ENCODE measurements at regions not wholly inside any gene's neighbourhood (a gene's known extent, or its start where the extent isn't known, plus 50 kb on each side); places are given as distances from the start of the nearest gene placed in this dataset.

- H3K27me3 Mint-ChIP-seq = no peaks in the 10 kb centered on the region
Observed at GRCh38 chr18:44423814-44424644, 256.7 kb upstream of the SETBP1 start.

GRCh38 chr18:44424645-44425035, 256.0 kb upstream of the SETBP1 start:
- H3K27me3 Mint-ChIP-seq = no peaks in the 10 kb centered on the region
- H3K9me3 Mint-ChIP-seq = peaks cover 4% of the 10 kb centered on the region
- no peak overlapping the region for H3K27ac Mint-ChIP-seq

More at GRCh38 chr18:44423814-44424644, 256.7 kb upstream of the SETBP1 start:
- Mint-ChIP-seq H3K4me1 (no peaks in the 10 kb centered on the region), H3K9me3 (peaks cover 4% of the 10 kb centered on the region), H3K27ac (no peak overlapping the region), H3K4me3 (no peak overlapping the region), H3K36me3 (no peaks in the 10 kb centered on the region)

GRCh38 chr18:44425161-44425560, 255.5 kb upstream of the SETBP1 start:
- Mint-ChIP-seq H3K4me1 (no peaks in the 10 kb centered on the region), H3K27me3 (no peaks in the 10 kb centered on the region), H3K4me3 (no peak overlapping the region)

More at GRCh38 chr18:44424645-44425035, 256.0 kb upstream of the SETBP1 start:
- Mint-ChIP-seq H3K4me1 (no peaks in the 10 kb centered on the region), H3K36me3 (no peaks in the 10 kb centered on the region), H3K4me3 (no peak overlapping the region)

GRCh38 chr18:44437603-44438002, 243.1 kb upstream of the SETBP1 start:
- Mint-ChIP-seq H3K4me3 (no peak overlapping the region), H3K4me1 (no peaks in the 10 kb centered on the region), H3K36me3 (no peaks in the 10 kb centered on the region), H3K27ac (no peak overlapping the region), H3K27me3 (no peaks in the 10 kb centered on the region), H3K9me3 (peaks cover 12% of the 10 kb centered on the region)

More at GRCh38 chr18:44425161-44425560, 255.5 kb upstream of the SETBP1 start:
- Mint-ChIP-seq H3K27ac (no peak overlapping the region), H3K9me3 (peaks cover 4% of the 10 kb centered on the region), H3K36me3 (no peaks in the 10 kb centered on the region)

GRCh38 chr18:44450226-44450625, 230.5 kb upstream of the SETBP1 start:
- Mint-ChIP-seq H3K27me3 (no peaks in the 10 kb centered on the region), H3K4me1 (no peaks in the 10 kb centered on the region)

GRCh38 chr18:44452346-44452745, 228.3 kb upstream of the SETBP1 start:
- Mint-ChIP-seq H3K4me3 (no peak overlapping the region), H3K27ac (no peak overlapping the region), H3K4me1 (no peaks in the 10 kb centered on the region), H3K27me3 (no peaks in the 10 kb centered on the region), H3K36me3 (no peaks in the 10 kb centered on the region), H3K9me3 (no peaks in the 10 kb centered on the region)

More at GRCh38 chr18:44450226-44450625, 230.5 kb upstream of the SETBP1 start:
- Mint-ChIP-seq H3K27ac (no peak overlapping the region), H3K4me3 (no peak overlapping the region), H3K36me3 (no peaks in the 10 kb centered on the region), H3K9me3 (no peaks in the 10 kb centered on the region)

- Mint-ChIP-seq H3K4me3 (no peak overlapping the region), H3K27me3 (no peaks in the 10 kb centered on the region), H3K36me3 (no peaks in the 10 kb centered on the region), H3K27ac (no peak overlapping the region), H3K9me3 (peaks cover under 1% of the 10 kb centered on the region), H3K4me1 (no peaks in the 10 kb centered on the region)
Observed at GRCh38 chr18:44453505-44453904, 227.2 kb upstream of the SETBP1 start.

- no peaks in the 10 kb centered on the region for H3K36me3 Mint-ChIP-seq
- no peak overlapping the region for H3K27ac Mint-ChIP-seq
Observed at GRCh38 chr18:44458777-44459176, 221.9 kb upstream of the SETBP1 start.

GRCh38 chr18:44464398-44465180, 216.1 kb upstream of the SETBP1 start:
- Mint-ChIP-seq H3K4me1 (no peaks in the 10 kb centered on the region), H3K9me3 (peaks cover 5% of the 10 kb centered on the region), H3K27ac (no peak overlapping the region), H3K27me3 (no peaks in the 10 kb centered on the region), H3K4me3 (no peak overlapping the region), H3K36me3 (no peaks in the 10 kb centered on the region)

More at GRCh38 chr18:44458777-44459176, 221.9 kb upstream of the SETBP1 start:
- no peaks in the 10 kb centered on the region for H3K4me1 Mint-ChIP-seq
- H3K27me3 Mint-ChIP-seq = no peaks in the 10 kb centered on the region
- peaks cover 6% of the 10 kb centered on the region for H3K9me3 Mint-ChIP-seq
- H3K4me3 Mint-ChIP-seq = no peak overlapping the region

- no peaks in the 10 kb centered on the region for H3K27me3 Mint-ChIP-seq
- no peak overlapping the region for H3K4me3 Mint-ChIP-seq
- no peaks in the 10 kb centered on the region for H3K36me3 Mint-ChIP-seq
- no peaks in the 10 kb centered on the region for H3K4me1 Mint-ChIP-seq
- no peak overlapping the region for H3K27ac Mint-ChIP-seq
- peaks cover 5% of the 10 kb centered on the region for H3K9me3 Mint-ChIP-seq
Observed at GRCh38 chr18:44465381-44465841, 215.3 kb upstream of the SETBP1 start.

- peaks cover 5% of the 10 kb centered on the region for H3K9me3 Mint-ChIP-seq
- no peaks in the 10 kb centered on the region for H3K36me3 Mint-ChIP-seq
- no peaks in the 10 kb centered on the region for H3K4me1 Mint-ChIP-seq
- H3K27me3 Mint-ChIP-seq = no peaks in the 10 kb centered on the region
- no peak overlapping the region for H3K27ac Mint-ChIP-seq
- H3K4me3 Mint-ChIP-seq = no peak overlapping the region
Observed at GRCh38 chr18:44466997-44467396, 213.7 kb upstream of the SETBP1 start.

GRCh38 chr18:44467718-44468117, 213.0 kb upstream of the SETBP1 start:
- H3K4me1 Mint-ChIP-seq = no peaks in the 10 kb centered on the region
- H3K27me3 Mint-ChIP-seq = no peaks in the 10 kb centered on the region
- H3K9me3 Mint-ChIP-seq = peaks cover 5% of the 10 kb centered on the region
- H3K27ac Mint-ChIP-seq = no peak overlapping the region
- H3K4me3 Mint-ChIP-seq = no peak overlapping the region
- H3K36me3 Mint-ChIP-seq = no peaks in the 10 kb centered on the region

GRCh38 chr18:44473394-44474066, 207.2 kb upstream of the SETBP1 start:
- peaks cover 15% of the 10 kb centered on the region for H3K9me3 Mint-ChIP-seq
- no peaks in the 10 kb centered on the region for H3K4me1 Mint-ChIP-seq
- no peaks in the 10 kb centered on the region for H3K27me3 Mint-ChIP-seq
- no peaks in the 10 kb centered on the region for H3K36me3 Mint-ChIP-seq
- H3K27ac Mint-ChIP-seq = no peak overlapping the region
- H3K4me3 Mint-ChIP-seq = no peak overlapping the region

- Mint-ChIP-seq H3K27me3 (no peaks in the 10 kb centered on the region), H3K4me1 (no peaks in the 10 kb centered on the region), H3K4me3 (no peak overlapping the region), H3K36me3 (no peaks in the 10 kb centered on the region), H3K9me3 (peaks cover 17% of the 10 kb centered on the region), H3K27ac (no peak overlapping the region)
Observed at GRCh38 chr18:44474067-44474411, 206.6 kb upstream of the SETBP1 start.

GRCh38 chr18:44474591-44474990, 206.1 kb upstream of the SETBP1 start:
- Mint-ChIP-seq H3K9me3 (peaks cover 17% of the 10 kb centered on the region), H3K36me3 (no peaks in the 10 kb centered on the region), H3K4me3 (no peak overlapping the region), H3K4me1 (no peaks in the 10 kb centered on the region), H3K27ac (no peak overlapping the region), H3K27me3 (no peaks in the 10 kb centered on the region)
